H1 (cell line): ENCODE measurements at regions not wholly inside any gene's neighbourhood (a gene's known extent, or its start where the extent isn't known, plus 50 kb on each side); places are given as distances from the start of the nearest gene placed in this dataset.

Experiments
- BCL11A ChIP-seq, 2 experiments: IDR thresholded peaks; one replicate each; pipeline ENCODE4 v1.6.1; 2011; ENCODE audit warnings: low read depth in 2 of 2, low read length in 2 of 2, mild to moderate bottlenecking in 2 of 2
- CHD2 ChIP-seq: IDR thresholded peaks from 2 replicates; pipeline ENCODE4 v1.6.1; 2012; ENCODE audit warnings: low read length, improper control_type of control experiment
- EZH2 ChIP-seq: fragments of 200-600 bp; sonication (generic); IDR thresholded peaks from 2 replicates; pipeline ENCODE4 v1.7.1; 2012; ENCODE audit warnings: low read depth, mild to moderate bottlenecking, moderate library complexity, low read length, inconsistent platforms; ENCODE audit not compliant: severe bottlenecking
- JUN ChIP-seq: IDR thresholded peaks from 2 replicates; pipeline ENCODE4 v1.6.1; 2011; ENCODE audit warnings: low read depth, mild to moderate bottlenecking, improper control_type of control experiment, low read length
- JUND ChIP-seq: IDR thresholded peaks from 2 replicates; pipeline ENCODE4 v1.6.1; 2011; ENCODE audit warnings: mild to moderate bottlenecking, improper control_type of control experiment, low read length
- POLR2A ChIP-seq, 2 experiments: IDR thresholded peaks; 1 replicate in 1 of 2; 2 replicates in 1 of 2; pipeline ENCODE4 v1.6.1; 2011; ENCODE audit warnings: low read depth in 2 of 2, low read length in 2 of 2, mild to moderate bottlenecking in 2 of 2; ENCODE audit errors: control extremely low read depth in 1 of 2
- POLR2AphosphoS5 ChIP-seq: IDR thresholded peaks from 2 replicates; pipeline ENCODE4 v1.6.1; 2011; ENCODE audit warnings: low read depth, low read length
- SIN3A ChIP-seq, 2 experiments: IDR thresholded peaks in 1 of 2; conservative IDR thresholded peaks in 1 of 2; 2 replicates each; pipeline ENCODE4 v1.6.1; 2011 to 2012; ENCODE audit warnings: low read length in 2 of 2, improper control_type of control experiment in 1 of 2, low read depth in 1 of 2, mild to moderate bottlenecking in 1 of 2
- SIX5 ChIP-seq: IDR thresholded peaks from 2 replicates; pipeline ENCODE4 v1.6.1; 2011; ENCODE audit warnings: mild to moderate bottlenecking, low read depth, low read length
- TBP ChIP-seq: IDR thresholded peaks from 2 replicates; pipeline ENCODE4 v1.6.1; 2011; ENCODE audit warnings: low read depth, low read length, improper control_type of control experiment
- TF ChIP-seq, protein P1 (sequence below), 3 experiments: IDR thresholded peaks; 1 replicate in 2 of 3; 2 replicates in 1 of 3; pipeline versions ENCODE4 v1.5.1 to v1.6.1; 2011; ENCODE audit warnings: low read length in 3 of 3, mild to moderate bottlenecking in 3 of 3, inconsistent platforms in 2 of 3, low read depth in 1 of 3, moderate library complexity in 1 of 3; ENCODE audit not compliant: insufficient read depth in 1 of 3; ENCODE audit errors: control extremely low read depth in 1 of 3
- TF ChIP-seq, protein P2 (sequence below): IDR thresholded peaks from 2 replicates; pipeline ENCODE4 v1.6.1; 2012; ENCODE audit warnings: low read length, inconsistent platforms

DNA sequence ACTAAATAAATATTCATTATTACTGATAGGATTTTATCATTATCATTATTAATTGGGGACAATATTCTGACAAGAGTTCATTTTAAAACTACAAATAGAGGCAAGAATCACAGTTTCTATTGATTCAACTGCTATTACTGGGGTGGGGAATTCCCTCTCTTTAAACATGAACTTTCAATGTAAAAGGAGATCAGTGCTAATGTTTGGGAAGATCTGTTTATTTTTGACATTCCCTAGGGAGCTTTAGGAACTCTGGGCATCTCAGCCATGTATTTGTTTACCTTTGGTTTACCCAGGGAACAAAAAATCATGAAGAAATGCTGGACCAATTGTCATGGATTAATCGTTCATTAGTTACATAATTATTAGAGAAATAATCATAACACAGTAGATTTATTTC is 443.2 kb upstream of the AKR1E2 start:
- TF ChIP-seq SIX5 (no peak), POLR2AphosphoS5 (no peak), TBP (no peak), JUND (no peak), JUN (no peak), SIN3A (conservative IDR thresholded peaks at IDR 0.05 in 1 of 2, IDR thresholded peaks at IDR 0.05 in 1 of 2; ENCODE audit: low read depth in 1 of 2, low read length in 2 of 2) (no peak), CHD2 (no peak), EZH2 (no peak), POLR2A (IDR thresholded peaks at IDR 0.05; ENCODE audit: control extremely low read depth in 1 of 2, low read depth in 2 of 2, low read length in 2 of 2) (no peak), BCL11A (IDR thresholded peaks at IDR 0.05; ENCODE audit: low read depth in 2 of 2, low read length in 2 of 2) (no peak)
- TF ChIP-seq, protein P1, sequence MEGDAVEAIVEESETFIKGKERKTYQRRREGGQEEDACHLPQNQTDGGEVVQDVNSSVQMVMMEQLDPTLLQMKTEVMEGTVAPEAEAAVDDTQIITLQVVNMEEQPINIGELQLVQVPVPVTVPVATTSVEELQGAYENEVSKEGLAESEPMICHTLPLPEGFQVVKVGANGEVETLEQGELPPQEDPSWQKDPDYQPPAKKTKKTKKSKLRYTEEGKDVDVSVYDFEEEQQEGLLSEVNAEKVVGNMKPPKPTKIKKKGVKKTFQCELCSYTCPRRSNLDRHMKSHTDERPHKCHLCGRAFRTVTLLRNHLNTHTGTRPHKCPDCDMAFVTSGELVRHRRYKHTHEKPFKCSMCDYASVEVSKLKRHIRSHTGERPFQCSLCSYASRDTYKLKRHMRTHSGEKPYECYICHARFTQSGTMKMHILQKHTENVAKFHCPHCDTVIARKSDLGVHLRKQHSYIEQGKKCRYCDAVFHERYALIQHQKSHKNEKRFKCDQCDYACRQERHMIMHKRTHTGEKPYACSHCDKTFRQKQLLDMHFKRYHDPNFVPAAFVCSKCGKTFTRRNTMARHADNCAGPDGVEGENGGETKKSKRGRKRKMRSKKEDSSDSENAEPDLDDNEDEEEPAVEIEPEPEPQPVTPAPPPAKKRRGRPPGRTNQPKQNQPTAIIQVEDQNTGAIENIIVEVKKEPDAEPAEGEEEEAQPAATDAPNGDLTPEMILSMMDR (IDR thresholded peaks at IDR 0.05; ENCODE audit: control extremely low read depth in 1 of 3, insufficient read depth in 1 of 3, low read depth in 1 of 3, low read length in 3 of 3) = no peak
- TF ChIP-seq, protein P2, sequence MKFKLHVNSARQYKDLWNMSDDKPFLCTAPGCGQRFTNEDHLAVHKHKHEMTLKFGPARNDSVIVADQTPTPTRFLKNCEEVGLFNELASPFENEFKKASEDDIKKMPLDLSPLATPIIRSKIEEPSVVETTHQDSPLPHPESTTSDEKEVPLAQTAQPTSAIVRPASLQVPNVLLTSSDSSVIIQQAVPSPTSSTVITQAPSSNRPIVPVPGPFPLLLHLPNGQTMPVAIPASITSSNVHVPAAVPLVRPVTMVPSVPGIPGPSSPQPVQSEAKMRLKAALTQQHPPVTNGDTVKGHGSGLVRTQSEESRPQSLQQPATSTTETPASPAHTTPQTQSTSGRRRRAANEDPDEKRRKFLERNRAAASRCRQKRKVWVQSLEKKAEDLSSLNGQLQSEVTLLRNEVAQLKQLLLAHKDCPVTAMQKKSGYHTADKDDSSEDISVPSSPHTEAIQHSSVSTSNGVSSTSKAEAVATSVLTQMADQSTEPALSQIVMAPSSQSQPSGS = no peak
